GM19035 (cell line): ENCODE measurements at regions not wholly inside any gene's neighbourhood (a gene's known extent, or its start where the extent isn't known, plus 50 kb on each side); places are given as distances from the start of the nearest gene placed in this dataset.

ENCODE experiments used
- ATAC-seq: cut with Tn5 transposase; IDR thresholded peaks from one replicate; pipeline ENCODE4 v1.9.1; 2021; ENCODE audit not compliant: unreplicated experiment

DNA sequence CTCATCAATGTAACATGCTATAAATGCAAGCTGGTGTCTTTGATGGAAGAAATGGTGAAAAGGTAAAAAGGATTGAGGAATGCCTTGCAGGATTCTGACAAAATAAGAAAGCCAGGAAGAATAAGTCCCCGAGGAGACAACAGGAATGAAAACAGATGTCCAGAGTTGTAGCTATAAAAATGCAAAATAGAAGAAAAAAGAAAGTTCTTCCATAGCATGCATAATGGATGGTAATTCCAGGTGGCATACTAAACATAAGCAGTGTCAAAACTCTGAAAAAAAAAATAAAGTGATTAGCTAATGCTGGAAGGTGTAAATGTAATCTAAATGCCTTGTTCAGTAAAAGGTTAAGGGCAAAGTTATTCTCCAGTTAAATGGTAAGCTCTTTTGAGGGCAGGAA lies 225.9 kb upstream of the CHST9 start:
- no peak for ATAC-seq

DNA sequence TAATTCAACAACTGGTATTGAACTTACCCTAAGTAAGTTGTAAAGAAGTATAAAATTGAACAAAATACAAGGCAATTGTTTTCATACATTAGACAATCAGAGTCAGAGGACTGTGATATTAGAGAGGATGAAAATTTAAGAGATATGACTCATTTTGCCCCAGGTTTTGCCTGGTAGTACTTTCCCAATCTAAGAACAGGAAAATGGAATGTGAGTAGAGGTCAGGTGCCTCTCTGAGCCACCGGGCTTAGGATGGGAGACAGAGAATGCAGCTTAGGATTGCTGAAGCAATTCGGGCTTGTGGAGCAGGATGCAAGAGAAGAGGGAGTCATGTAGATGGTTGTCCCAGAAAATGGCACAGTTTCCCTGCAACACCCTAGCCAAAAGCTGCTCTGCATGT lies 219.7 kb upstream of the CHST9 start:
- no peak for ATAC-seq

DNA sequence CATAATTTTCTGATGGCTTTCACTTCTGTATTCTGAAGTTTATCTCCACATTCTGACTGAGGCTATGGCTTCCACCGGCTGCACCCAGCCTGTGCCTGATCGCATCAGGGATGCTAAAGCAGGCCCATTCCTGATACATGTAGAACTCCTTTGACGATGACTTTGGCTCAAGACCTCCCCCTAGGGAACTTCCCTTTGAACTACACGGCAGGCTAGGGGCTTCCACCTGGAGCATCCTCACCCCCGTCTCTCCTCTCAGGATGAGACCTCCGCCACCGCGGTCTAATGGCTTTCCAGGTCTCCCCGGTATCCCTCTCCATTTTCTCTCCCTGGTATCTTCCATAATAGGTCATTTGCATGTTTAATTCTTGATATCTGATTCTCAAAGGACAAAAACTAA lies 214.9 kb upstream of the CHST9 start:
- ATAC-seq, result no peak

DNA sequence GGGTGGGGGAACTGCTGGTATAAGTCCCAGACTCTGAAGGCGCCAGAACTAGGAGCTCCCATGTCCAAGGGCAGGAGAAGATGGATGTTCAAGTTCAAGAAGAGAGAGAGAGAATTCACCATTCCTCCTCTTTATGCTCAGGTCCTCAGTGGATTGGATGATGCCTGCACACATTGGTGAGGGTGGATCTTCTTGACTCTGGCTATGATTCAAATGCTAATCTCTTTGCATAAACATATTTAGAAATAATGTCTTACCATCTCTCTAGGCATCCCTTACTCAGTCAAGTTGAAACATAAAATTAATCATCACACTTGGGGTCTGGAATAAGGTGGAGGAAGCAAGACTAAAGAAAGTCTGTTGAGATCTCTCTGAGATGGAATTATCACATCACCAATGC lies 210.6 kb upstream of the CHST9 start:
- no peak for ATAC-seq

DNA sequence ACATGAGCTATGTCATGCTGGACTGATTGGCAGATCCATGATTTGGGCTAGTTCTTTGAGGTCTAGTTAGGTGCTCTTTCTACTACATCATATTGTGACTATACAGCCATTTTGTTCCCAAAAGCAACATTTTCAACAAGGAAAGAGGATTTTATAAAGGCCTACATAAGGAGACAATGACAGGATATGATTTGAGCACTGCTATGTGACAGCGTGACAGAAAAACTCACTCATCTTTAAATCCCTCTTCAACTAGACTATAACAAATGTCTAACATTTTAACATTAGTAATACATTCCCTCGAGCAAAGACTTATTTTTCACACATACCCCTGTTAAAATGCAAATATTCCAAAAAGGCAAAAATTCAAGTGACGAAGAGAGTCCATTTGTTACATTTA lies 209.6 kb upstream of the CHST9 start:
- ATAC-seq, result no peak

DNA sequence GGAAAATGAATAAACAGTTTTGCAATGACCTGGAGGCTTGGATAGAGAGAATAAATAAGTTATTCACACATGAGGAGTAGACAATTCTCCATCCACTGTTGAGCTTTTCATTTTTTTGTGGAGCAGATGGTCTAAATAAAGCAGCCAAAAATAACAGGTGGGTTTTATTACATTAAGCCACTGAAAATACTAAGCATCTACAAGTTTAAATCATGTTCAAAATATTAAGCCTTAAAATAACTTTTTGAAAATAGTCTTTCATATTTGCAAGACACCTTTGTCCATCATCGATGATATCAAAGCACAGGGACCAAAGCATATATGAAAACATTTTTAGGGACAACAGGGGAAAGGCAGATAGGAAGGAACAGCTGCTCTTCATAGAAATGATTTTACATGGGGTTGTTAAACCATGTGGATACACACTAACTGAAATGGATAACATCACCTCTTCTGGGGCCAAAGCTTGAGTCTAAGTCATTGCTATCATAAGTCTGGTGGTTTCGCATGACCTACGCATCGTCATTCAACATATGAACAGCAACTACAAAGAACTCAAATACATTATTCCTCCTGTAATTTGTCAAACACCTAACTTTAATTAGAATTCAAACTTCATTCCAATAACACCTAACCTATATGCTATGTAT lies 197.6 kb upstream of the CHST9 start:
- no peak for ATAC-seq

DNA sequence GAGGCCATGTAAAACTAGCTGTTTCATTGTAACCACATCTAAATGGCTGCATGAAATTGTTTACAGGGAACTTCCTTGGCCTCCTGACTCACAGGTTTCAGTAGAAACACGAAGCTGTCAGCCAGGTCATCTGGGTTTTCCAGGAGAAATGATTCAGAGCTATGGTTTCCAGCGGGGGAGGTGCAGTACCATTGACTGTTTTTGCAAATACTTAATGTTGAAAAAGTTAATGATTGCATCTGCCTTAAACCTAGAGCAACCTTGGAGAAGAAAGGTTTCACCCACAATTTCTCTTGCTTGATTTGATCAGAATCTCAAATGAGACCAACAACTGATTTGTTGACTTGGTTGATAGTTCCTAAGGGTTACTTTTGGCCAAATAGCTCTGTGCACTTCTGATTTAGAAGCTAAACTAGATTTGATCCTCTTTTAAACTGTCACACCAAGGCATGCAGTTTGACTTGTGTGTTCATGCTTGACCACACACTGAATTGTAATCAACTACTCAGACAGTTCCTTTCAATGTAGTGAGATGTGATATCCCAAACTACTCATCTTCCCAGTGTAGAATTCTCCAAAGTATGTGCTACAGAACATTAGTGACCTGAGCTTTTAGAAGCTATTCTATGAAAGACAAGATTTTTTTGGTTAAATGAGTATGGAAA lies 193.5 kb upstream of the CHST9 start:
- ATAC-seq, result peak; percentile 37

DNA sequence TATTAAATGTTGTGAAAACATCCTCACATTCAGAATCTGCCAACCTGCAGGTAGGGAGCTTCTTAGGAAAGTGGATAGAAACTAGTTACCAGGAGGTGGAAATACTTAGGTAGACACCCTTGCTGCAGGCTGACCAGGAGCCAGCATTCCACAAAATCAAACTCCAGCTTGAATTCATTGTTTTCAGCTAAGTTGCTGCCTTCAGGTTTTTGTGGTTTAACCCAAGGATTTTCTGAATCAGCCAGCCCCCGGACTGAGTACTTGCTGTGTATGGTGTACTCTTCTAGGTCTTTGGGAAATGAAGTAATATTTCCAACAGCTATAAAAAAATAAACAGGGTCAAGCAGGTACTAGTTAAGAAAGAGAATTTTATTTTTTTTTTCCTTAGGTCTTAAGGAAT lies 192.1 kb upstream of the CHST9 start:
- no peak for ATAC-seq

DNA sequence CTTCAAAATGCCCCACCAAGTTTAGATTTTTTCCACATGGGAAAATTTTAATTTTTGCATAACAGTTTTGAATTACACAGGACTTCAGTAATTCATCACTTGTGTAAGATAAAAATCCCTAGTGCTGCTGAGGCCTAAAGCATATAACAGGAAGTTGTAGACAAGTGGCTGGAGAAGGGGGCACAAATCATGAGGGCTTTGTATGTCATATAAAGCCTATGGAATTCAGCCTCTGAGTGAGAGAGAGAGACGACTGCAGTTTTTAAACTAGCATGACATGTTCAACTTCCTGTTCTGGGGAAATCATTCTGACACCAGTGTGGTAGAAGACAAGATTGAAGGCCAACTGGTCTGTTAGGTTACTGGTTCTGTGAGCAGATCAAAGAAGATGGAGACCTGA lies 187.3 kb upstream of the CHST9 start:
- ATAC-seq, result no peak

DNA sequence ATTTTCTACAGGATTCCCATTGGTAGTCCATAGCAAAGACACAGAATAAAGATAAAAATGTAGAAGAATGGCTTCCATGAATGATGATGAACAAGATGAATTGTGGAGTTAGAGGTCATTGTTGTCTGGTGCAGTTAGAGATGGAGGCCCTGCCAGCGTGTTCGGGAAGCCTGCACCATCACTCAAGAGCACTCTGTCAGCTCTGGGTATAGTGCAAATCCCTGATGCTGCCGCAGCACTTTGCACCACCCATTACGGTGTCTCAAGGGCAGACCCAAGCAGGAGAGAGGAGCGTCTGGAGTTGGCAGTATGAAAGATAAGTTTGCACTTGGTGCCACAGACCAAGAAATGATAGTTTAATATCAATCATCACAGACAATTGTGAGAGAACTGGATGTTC lies 181.6 kb upstream of the CHST9 start:
- no peak for ATAC-seq

DNA sequence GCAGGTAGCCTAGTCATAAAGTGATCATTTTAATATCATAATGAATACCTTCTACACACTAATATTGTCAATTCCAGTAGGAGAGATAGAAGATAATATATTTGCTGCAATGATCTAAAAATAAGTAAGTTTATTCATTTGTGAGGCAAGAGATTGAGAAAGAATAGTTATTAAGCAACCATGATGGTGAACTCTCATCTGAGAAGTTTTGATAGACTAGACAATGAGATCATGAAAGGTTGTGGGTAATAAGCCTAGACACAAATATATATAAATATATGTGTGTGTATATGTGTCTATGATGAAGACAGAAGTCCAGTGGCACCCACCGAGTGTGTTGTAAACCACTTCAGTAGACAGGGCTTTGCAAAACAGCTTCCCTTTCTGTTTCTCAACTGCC lies 181.0 kb upstream of the CHST9 start:
- no peak for ATAC-seq

DNA sequence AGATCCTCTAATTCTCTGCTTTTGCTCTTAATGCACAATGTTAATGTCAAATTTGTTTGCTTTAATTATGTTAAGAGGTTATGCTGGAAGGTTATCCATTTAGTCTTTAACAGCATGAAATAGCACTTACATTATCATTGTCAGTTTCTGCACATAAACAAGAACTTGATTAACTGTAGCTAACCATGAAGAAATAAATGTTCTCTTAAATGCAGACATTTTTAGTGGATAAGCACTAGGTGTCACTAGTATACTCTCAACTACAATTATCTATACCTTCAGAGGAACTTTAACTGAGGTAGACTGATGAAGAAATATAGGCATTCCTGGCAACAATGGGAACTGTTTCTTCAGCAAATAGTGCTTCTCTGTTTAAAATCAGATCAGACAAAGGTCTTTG lies 178.8 kb upstream of the CHST9 start:
- no peak for ATAC-seq

DNA sequence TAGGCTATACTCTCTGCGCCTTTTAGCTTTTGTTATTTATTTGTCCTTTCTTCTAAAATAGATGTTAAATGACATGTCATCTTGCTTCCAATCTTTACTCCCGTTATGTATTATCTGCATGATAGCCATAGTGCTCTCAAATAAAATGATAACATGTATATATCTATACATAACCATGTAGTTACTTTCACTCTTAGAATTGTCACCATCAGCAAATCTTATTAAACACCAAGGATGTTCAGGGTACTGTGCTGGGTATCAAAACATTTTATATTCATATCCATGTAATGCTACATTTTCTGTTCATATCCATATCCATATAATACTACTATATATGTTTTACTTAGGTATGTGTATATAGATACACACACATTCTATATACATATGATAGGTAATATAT lies 176.4 kb upstream of the CHST9 start:
- no peak for ATAC-seq

DNA sequence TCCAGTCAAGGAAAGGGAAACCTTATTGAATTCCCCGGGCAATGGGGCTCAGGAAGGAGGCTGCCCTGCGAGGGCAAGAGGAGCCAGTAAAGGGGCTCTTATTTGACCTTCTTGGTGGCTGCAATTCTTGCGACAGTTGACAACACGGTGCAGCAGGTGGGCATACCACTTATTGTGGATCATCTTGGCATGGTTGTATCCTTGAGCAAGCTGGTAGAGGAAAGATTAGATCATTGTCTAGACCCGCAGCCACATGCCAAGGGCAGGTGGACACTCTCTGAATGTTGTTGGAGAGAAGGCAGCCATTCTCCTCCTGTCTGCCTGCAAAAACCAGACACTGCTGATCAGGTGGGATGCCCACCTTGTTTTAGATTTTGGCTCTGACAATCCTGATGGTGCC lies 170.2 kb upstream of the CHST9 start:
- ATAC-seq, result no peak

DNA sequence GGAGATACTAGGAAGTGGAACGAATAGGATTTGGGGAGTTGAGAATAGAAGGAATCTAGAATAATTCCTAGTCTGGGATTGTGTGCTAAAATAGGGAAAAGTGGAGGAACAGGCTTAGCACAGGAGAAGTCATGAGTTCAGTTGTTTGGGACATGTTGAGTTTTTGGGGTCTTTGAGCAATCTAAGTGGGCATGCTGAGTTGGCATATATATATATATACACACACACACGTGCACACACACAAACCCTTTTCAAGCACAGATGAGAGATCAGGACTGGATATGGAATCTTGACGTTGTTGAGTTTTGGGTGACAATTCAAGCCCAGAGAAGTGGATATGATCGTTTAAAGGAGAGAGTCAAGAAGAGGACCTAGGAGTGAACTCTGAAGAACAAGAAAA lies 168.2 kb upstream of the CHST9 start:
- ATAC-seq, result no peak

DNA sequence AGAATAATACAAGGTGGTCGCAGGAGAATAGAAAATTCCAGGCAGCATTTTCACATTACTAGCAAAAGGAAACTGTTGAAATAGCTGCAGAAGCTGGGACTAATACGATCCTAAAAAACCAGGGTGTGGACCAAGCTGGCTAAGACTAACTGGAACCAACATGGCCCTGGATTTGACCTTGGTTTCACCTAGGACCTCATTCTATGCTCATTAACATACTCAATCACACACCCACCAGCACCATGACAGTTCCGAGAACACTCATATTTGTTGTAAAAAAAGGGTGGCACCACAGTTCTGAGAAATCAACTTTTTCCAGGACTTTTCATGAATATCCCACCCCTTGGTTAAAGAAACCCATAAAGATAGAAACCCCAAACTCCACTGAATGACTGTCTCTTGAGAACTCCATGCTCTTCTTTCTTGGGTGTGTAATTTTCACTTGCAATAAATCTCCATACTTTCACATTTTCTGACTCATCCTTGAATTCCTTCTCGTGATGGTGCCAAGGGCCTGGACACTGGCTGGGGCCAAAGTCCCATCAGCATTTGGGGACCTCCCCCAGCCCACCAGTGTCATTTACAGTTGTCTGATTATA lies 164.3 kb upstream of the CHST9 start:
- no peak for ATAC-seq

DNA sequence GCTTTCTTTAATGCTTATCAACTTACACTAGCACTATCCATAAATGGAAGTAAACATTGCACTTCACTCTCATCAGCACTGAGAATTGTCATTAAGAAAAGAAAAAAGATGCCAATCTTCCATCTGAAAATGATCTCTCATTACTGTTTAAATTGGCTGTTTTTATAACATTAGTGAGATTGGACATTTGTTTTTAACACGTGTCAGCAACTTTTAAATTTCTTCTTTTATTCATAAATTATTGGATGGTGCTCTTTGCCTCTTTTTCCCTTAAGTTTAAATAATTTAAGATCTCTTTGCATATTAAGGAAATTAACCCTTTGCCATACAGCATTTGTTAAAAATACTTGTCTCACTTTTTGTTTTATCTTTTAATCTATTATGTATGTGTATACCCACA lies 146.5 kb upstream of the CHST9 start:
- no peak for ATAC-seq

DNA sequence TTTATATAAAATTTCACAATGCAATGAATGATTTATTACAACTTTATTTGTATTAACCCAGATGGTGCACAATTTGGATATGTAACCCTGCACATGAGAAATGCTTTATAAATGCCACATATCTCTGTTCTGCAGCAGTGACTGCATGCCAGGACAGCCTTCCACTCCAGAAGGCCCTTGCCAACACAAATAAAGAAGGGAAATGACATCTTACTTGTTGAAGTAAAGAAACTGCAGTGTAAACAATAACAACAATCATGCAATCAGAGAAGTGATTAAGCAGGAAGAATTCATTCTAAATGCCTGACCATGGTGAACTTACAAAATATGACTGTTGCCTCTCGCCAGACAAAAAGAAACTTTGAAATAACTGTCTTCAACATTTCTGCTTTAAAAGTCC lies 129.9 kb upstream of the CHST9 start:
- ATAC-seq, result no peak

DNA sequence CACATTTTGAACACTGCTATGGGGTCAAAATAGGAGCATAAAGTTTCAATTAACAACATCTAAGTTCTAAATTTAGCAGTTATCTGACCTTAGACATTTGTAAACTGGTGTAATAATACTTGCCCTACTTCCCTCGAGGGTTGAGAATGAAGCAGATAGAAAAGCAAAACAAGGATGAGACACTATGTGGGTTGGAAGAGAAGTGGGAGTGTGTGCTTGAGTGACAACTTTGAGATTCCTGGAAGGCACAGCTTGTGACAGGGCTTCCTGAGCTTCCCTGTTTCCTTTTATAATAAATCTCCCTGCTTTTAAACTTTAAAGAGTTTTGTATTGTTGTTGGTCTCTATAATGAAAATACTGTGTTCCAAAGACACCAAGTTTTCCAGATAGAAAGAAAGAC lies 128.6 kb upstream of the CHST9 start:
- no peak for ATAC-seq

DNA sequence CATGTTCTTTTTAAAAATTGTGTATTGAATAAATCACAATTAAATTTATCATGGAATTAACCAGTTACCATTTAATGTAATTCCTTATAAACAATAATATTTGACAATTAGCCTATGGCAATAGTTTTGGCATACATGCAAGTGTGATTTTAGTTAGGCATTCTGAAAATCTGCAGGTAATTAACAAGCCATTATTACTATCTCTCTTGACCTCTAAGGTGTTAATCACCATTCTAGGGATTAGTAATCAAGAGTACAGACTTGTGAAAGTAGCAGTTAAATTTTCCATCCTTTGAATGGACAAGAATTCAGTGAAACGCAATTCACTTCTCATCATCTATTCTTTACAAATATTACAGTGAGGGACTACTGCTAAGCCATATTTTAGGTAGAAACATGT lies 127.7 kb upstream of the CHST9 start:
- no peak for ATAC-seq

DNA sequence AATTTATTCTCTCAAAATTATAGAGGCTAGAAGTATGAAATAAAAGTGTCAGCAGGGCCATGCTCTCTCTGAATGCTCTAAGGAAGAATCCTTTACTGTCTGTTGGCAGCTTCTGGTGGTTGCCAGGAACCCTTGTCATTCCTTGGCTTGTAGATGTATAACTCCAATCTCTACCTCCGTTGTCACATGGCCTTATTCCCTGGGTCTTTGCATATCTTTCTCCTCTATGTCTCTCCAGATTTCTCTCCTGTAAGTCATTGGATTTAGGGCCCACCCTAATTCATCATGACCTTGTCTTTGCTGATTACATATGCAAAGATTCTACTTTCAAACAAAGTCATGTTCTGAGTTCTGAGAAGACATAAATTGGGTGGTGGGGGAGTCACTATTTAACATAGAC lies 127.0 kb upstream of the CHST9 start:
- ATAC-seq, result no peak

DNA sequence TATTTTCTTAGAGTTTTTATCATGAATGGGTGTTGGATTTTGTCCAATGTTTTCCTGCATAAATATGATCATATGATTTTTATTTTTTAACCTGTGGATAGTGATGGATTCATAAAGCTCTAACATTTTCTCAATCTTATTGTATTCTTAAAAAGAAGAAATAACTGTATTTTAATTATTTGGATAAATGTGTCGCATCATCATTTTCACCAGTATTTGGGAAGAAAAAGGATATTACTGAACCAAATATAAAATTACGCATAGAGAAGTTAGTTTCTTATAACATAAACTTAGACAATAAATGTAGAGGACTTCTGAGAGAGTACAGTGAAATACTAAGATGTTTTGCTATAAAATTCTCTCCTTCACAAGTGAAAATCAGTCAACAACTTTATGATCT lies 126.0 kb upstream of the CHST9 start:
- ATAC-seq, result no peak
